RWPE2 (cell line): ENCODE measurements at regions not wholly inside any gene's neighbourhood (a gene's known extent, or its start where the extent isn't known, plus 50 kb on each side); places are given as distances from the start of the nearest gene placed in this dataset.
"Not testable (repeated sequence)": the region's sequence is repeated elsewhere in the genome, so short reads cannot be mapped to it uniquely, and the experiment has no call there.

Experiments used
- ATAC-seq: fragments of 200-7000 bp; cut with Tn5 transposase; 3 replicates; pipeline ENCODE4 v1.9.1; 2021; ENCODE audit warnings: low read depth
- DNase-seq: peaks from one replicate; pipeline ENCODE4 v3.0.0-alpha.2; 2020; ENCODE audit warnings: low spot score
- H3K27ac ChIP-seq: fragments of 450-650 bp; 2 replicates; pipeline ENCODE4 v1.5.1; 2017; ENCODE audit warnings: mild to moderate bottlenecking; ENCODE audit not compliant: poor library complexity, severe bottlenecking
- H3K27me3 ChIP-seq: fragments of 250-450 bp; sonication (Bioruptor Pico); 2 replicates; pipeline ENCODE4 v1.5.1; 2021; ENCODE audit warnings: mild to moderate bottlenecking, moderate library complexity; ENCODE audit not compliant: insufficient read depth, poor library complexity, severe bottlenecking
- H3K36me3 ChIP-seq: fragments of 250-450 bp; sonication (Bioruptor Pico); 2 replicates; pipeline ENCODE4 v1.5.1; 2020; ENCODE audit warnings: low read depth, mild to moderate bottlenecking, moderate library complexity
- H3K4me1 ChIP-seq: fragments of 250-450 bp; sonication (Bioruptor Pico); 2 replicates; pipeline ENCODE4 v1.5.1; 2021; ENCODE audit warnings: mild to moderate bottlenecking, moderate library complexity; ENCODE audit not compliant: insufficient read depth, poor library complexity, severe bottlenecking
- H3K4me3 ChIP-seq: fragments of 250-450 bp; sonication (Bioruptor Pico); 2 replicates; pipeline ENCODE4 v1.5.1; 2021; ENCODE audit warnings: mild to moderate bottlenecking, moderate library complexity; ENCODE audit not compliant: severe bottlenecking
- H3K9me3 ChIP-seq: fragments of 250-450 bp; sonication (Bioruptor Pico); 2 replicates; pipeline ENCODE4 v1.5.1; 2021; ENCODE audit warnings: mild to moderate bottlenecking, moderate library complexity; ENCODE audit not compliant: severe bottlenecking
- CTCF ChIP-seq: fragments of 450-650 bp; IDR thresholded peaks from one replicate; pipeline ENCODE4 v1.5.1; 2017; ENCODE audit warnings: mild to moderate bottlenecking, moderate library complexity; ENCODE audit not compliant: poor library complexity, severe bottlenecking

- not testable (repeated sequence) for H3K27me3 ChIP-seq, H3K4me1 ChIP-seq, H3K36me3 ChIP-seq, H3K4me3 ChIP-seq, H3K9me3 ChIP-seq, DNase-seq, ATAC-seq, H3K27ac ChIP-seq
- peak; percentile 34 for TF ChIP-seq CTCF
These were observed 1808.3 kb downstream of the KHDRBS2 start for GRCh38 chr6:60477747-60478146.

GRCh38 chr6:60473805-60474204 lies 1812.2 kb downstream of the KHDRBS2 start:
- not testable (repeated sequence) for ATAC-seq, H3K4me3 ChIP-seq, H3K9me3 ChIP-seq, H3K4me1 ChIP-seq, H3K27ac ChIP-seq, H3K36me3 ChIP-seq, DNase-seq, H3K27me3 ChIP-seq

GRCh38 chr6:60471426-60471825 lies 1814.6 kb downstream of the KHDRBS2 start:
- not testable (repeated sequence) for H3K27me3 ChIP-seq, DNase-seq

GRCh38 chr6:60450428-60450827 lies 1835.6 kb downstream of the KHDRBS2 start:
- H3K36me3 ChIP-seq, H3K27ac ChIP-seq, ATAC-seq, DNase-seq, H3K9me3 ChIP-seq, H3K4me1 ChIP-seq, H3K27me3 ChIP-seq, H3K4me3 ChIP-seq: not testable (repeated sequence)

More at GRCh38 chr6:60471426-60471825, 1814.6 kb downstream of the KHDRBS2 start:
- not testable (repeated sequence) for H3K36me3 ChIP-seq, H3K4me3 ChIP-seq, ATAC-seq, H3K27ac ChIP-seq, H3K9me3 ChIP-seq, H3K4me1 ChIP-seq

- H3K27me3 ChIP-seq, H3K27ac ChIP-seq, H3K9me3 ChIP-seq, ATAC-seq, H3K4me1 ChIP-seq, H3K36me3 ChIP-seq, DNase-seq, H3K4me3 ChIP-seq: not testable (repeated sequence)
These were observed 1841.5 kb downstream of the KHDRBS2 start for GRCh38 chr6:60444532-60444931.

GRCh38 chr6:60439709-60440108 lies 1846.3 kb downstream of the KHDRBS2 start:
- not testable (repeated sequence) for H3K9me3 ChIP-seq, DNase-seq, ATAC-seq, H3K4me3 ChIP-seq, H3K4me1 ChIP-seq, H3K27me3 ChIP-seq, H3K27ac ChIP-seq, H3K36me3 ChIP-seq

GRCh38 chr6:60422691-60423090 lies 1863.3 kb downstream of the KHDRBS2 start:
- ATAC-seq, H3K27ac ChIP-seq, H3K36me3 ChIP-seq, H3K4me1 ChIP-seq, H3K27me3 ChIP-seq, H3K4me3 ChIP-seq, H3K9me3 ChIP-seq, DNase-seq: not testable (repeated sequence)

- H3K4me3 ChIP-seq, H3K27ac ChIP-seq, ATAC-seq, DNase-seq, H3K9me3 ChIP-seq, H3K36me3 ChIP-seq, H3K4me1 ChIP-seq, H3K27me3 ChIP-seq: not testable (repeated sequence)
These were observed 1869.9 kb downstream of the KHDRBS2 start for GRCh38 chr6:60416118-60416517.

GRCh38 chr6:60408747-60409146 lies 1877.3 kb downstream of the KHDRBS2 start:
- DNase-seq, H3K27ac ChIP-seq, H3K4me3 ChIP-seq, H3K4me1 ChIP-seq, H3K27me3 ChIP-seq, ATAC-seq, H3K36me3 ChIP-seq, H3K9me3 ChIP-seq: not testable (repeated sequence)

GRCh38 chr6:60403268-60403667 lies 1882.8 kb downstream of the KHDRBS2 start:
- not testable (repeated sequence) for H3K9me3 ChIP-seq, H3K4me1 ChIP-seq, ATAC-seq, H3K36me3 ChIP-seq, DNase-seq, H3K27ac ChIP-seq, H3K4me3 ChIP-seq, H3K27me3 ChIP-seq

GRCh38 chr6:60402490-60402889 lies 1883.5 kb downstream of the KHDRBS2 start:
- H3K4me3 ChIP-seq, H3K36me3 ChIP-seq, H3K9me3 ChIP-seq, H3K4me1 ChIP-seq, H3K27ac ChIP-seq, DNase-seq, H3K27me3 ChIP-seq, ATAC-seq: not testable (repeated sequence)
